Testis (tissue), 2 donors: ENCODE measurements at regions not wholly inside any gene's neighbourhood (a gene's known extent, or its start where the extent isn't known, plus 50 kb on each side); places are given as distances from the start of the nearest gene placed in this dataset.

ENCODE experiments used
- POLR2A ChIP-seq: fragments of 450-650 bp; IDR thresholded peaks from one replicate; pipeline ENCODE4 v1.6.1; 2017; ENCODE audit warnings: antibody characterized with exemption, mild to moderate bottlenecking, moderate library complexity
- TF ChIP-seq, protein P1 (sequence below), 3 experiments: fragments of 450-650 bp in 2 of 3; fragments of 200-600 bp in 1 of 3; sonication (generic) in 1 of 3; IDR thresholded peaks; one replicate each; pipeline ENCODE4 v1.5.1; 2016 to 2019; ENCODE audit warnings: antibody characterized with exemption in 3 of 3, mild to moderate bottlenecking in 2 of 3, moderate library complexity in 1 of 3

- no peak for TF ChIP-seq POLR2A
- TF ChIP-seq, protein P1, sequence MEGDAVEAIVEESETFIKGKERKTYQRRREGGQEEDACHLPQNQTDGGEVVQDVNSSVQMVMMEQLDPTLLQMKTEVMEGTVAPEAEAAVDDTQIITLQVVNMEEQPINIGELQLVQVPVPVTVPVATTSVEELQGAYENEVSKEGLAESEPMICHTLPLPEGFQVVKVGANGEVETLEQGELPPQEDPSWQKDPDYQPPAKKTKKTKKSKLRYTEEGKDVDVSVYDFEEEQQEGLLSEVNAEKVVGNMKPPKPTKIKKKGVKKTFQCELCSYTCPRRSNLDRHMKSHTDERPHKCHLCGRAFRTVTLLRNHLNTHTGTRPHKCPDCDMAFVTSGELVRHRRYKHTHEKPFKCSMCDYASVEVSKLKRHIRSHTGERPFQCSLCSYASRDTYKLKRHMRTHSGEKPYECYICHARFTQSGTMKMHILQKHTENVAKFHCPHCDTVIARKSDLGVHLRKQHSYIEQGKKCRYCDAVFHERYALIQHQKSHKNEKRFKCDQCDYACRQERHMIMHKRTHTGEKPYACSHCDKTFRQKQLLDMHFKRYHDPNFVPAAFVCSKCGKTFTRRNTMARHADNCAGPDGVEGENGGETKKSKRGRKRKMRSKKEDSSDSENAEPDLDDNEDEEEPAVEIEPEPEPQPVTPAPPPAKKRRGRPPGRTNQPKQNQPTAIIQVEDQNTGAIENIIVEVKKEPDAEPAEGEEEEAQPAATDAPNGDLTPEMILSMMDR (IDR thresholded peaks at IDR 0.05), result no peak
Observed at GRCh38 chr6:11650025-11650696, 112.6 kb downstream of the TMEM170B start.
